OCI-LY7 (cell line): ENCODE measurements at regions not wholly inside any gene's neighbourhood (a gene's known extent, or its start where the extent isn't known, plus 50 kb on each side); places are given as distances from the start of the nearest gene placed in this dataset.

Experiments used
- BruUV-seq: library from RNA; stranded (reverse); fragments of 400-500 nt; replicated peaks from 2 replicates; lab custom pipeline; 2021; lab: Mats Ljungman, UMichigan
- CTCF ChIA-PET: fragments of 300-600 bp; sonication (Branson Sonifier 250); formaldehyde crosslinking; loops from one replicate; lab custom pipeline; 2022; ENCODE audit warnings: antibody characterized with exemption; ENCODE audit not compliant: unreplicated experiment; lab: Charles Lee
- POLR2A ChIA-PET: fragments of 300-600 bp; sonication (Branson Sonifier 250); formaldehyde crosslinking; loops from one replicate; lab custom pipeline; 2022; ENCODE audit warnings: antibody characterized with exemption; lab: Charles Lee
- DNase-seq: peaks from one replicate; pipeline ENCODE4 v3.0.0-alpha.2; 2015; ENCODE audit warnings: low spot score
- H2AFZ ChIP-seq: fragments of 200-600 bp; sonication (generic), shearing (Covaris generic); 2 replicates; pipeline ENCODE4 v1.6.1; 2014; ENCODE audit warnings: mild to moderate bottlenecking, antibody characterized with exemption, low read length, moderate library complexity
- H3K27ac ChIP-seq: fragments of 200-600 bp; sonication (generic); 2 replicates; pipeline ENCODE4 v1.5.1; 2014; ENCODE audit warnings: mixed run types, low read depth, mild to moderate bottlenecking, moderate library complexity, low read length, inconsistent platforms; ENCODE audit not compliant: poor library complexity, severe bottlenecking
- H3K36me3 ChIP-seq: fragments of 200-600 bp; sonication (generic); 2 replicates; pipeline ENCODE4 v1.6.1; 2014; ENCODE audit warnings: mild to moderate bottlenecking, antibody characterized with exemption, low read length, moderate library complexity, mixed read lengths; ENCODE audit not compliant: insufficient read depth
- H3K4me1 ChIP-seq: fragments of 200-600 bp; sonication (generic); 2 replicates; pipeline ENCODE4 v1.5.1; 2014; ENCODE audit warnings: mild to moderate bottlenecking, low read length; ENCODE audit not compliant: insufficient read depth, poor library complexity, severe bottlenecking
- H3K4me2 ChIP-seq: fragments of 200-600 bp; sonication (generic); 2 replicates; pipeline ENCODE4 v1.6.1; 2014; ENCODE audit warnings: mild to moderate bottlenecking, low read length
- H3K4me3 ChIP-seq: fragments of 200-600 bp; sonication (generic); 2 replicates; pipeline ENCODE4 v1.5.1; 2014; ENCODE audit warnings: mild to moderate bottlenecking, low read depth, low read length; ENCODE audit not compliant: poor library complexity, severe bottlenecking
- H3K79me2 ChIP-seq: fragments of 200-600 bp; sonication (generic); 2 replicates; pipeline ENCODE4 v1.6.1; 2016; ENCODE audit warnings: low read depth, mild to moderate bottlenecking, low read length, moderate library complexity, mixed read lengths; ENCODE audit not compliant: insufficient read depth
- H3K9me2 ChIP-seq: fragments of 200-600 bp; sonication (generic); 2 replicates; pipeline ENCODE4 v1.6.1; 2016; ENCODE audit warnings: mild to moderate bottlenecking, low read length, mixed read lengths; ENCODE audit not compliant: insufficient read depth
- H3K9me3 ChIP-seq: fragments of 200-600 bp; sonication (generic); 2 replicates; pipeline ENCODE4 v1.6.1; 2014; ENCODE audit warnings: mild to moderate bottlenecking, mixed run types, low read length, mixed read lengths
- H4K20me1 ChIP-seq: fragments of 200-600 bp; sonication (generic); 2 replicates; pipeline ENCODE4 v1.6.1; 2014; ENCODE audit warnings: mild to moderate bottlenecking, antibody characterized with exemption, low read length, moderate library complexity, mixed read lengths; ENCODE audit not compliant: insufficient read depth
- CTCF ChIP-seq: fragments of 200-600 bp; sonication (generic); conservative IDR thresholded peaks from 2 replicates; pipeline ENCODE4 v1.5.1; 2014; ENCODE audit warnings: mild to moderate bottlenecking, antibody characterized with exemption, low read length, moderate library complexity, mixed read lengths
- EZH2phosphoT487 ChIP-seq: fragments of 200-600 bp; sonication (generic); IDR thresholded peaks from 2 replicates; pipeline ENCODE4 v1.6.1; 2018; ENCODE audit warnings: low read depth, borderline replicate concordance, mild to moderate bottlenecking, mixed run types, antibody characterized with exemption, low read length, moderate library complexity, mixed read lengths
- intact Hi-C: fragments of 100-400 bp; cut with micrococcal nuclease; formaldehyde crosslinking; loops from one replicate; pipeline ENCODE4 v1.10.0; 2022; ENCODE audit not compliant: unreplicated experiment

GRCh38 chr7:131096267-131096927 is 231.3 kb upstream of the MKLN1 start:
- no TSS peak for BruUV-seq
- H2AFZ ChIP-seq, result no peak overlapping the region
- H3K4me1 ChIP-seq, result peaks cover 23% of the 10 kb centered on the region
- H3K9me3 ChIP-seq, result no peaks in the 10 kb centered on the region
- peaks cover 4% of the 10 kb centered on the region for H4K20me1 ChIP-seq
- TF ChIP-seq EZH2phosphoT487 (no peak), CTCF (no peak)
- H3K27ac ChIP-seq, result no peak overlapping the region
- no peak overlapping the region for H3K4me3 ChIP-seq
- DNase-seq, result no peak
- intact Hi-C loops, result no loop called here
- no peaks in the 10 kb centered on the region for H3K9me2 ChIP-seq
- CTCF ChIA-PET, result interaction anchor here (0.5 to 1.0 kb wide), 2 partner anchors 9 to 27 kb away, joined by 3 read pairs; no protein-coding TSS in a partner anchor
- peaks cover 61% of the 10 kb centered on the region for H3K36me3 ChIP-seq
- peaks cover 98% of the 10 kb centered on the region for H3K79me2 ChIP-seq
- H3K4me2 ChIP-seq, result peak overlapping the region; percentile 38; the same call in 1 of the 2 replicates
- POLR2A ChIA-PET, result interaction anchor here (0.7 to 1.6 kb wide), 4 partner anchors 8 to 27 kb away, joined by 3 to 4 read pairs (median 3); no protein-coding TSS in a partner anchor

- peaks cover 98% of the 10 kb centered on the region for H3K79me2 ChIP-seq
- peaks cover 67% of the 10 kb centered on the region for H3K36me3 ChIP-seq
- H3K9me3 ChIP-seq, result no peaks in the 10 kb centered on the region
- no TSS peak for BruUV-seq
- H3K27ac ChIP-seq, result no peak overlapping the region
- ChIA-PET CTCF (no interaction called here), POLR2A (interaction anchor here (0.6 kb wide), 1 partner anchor 155 kb away, joined by 3 read pairs; no protein-coding TSS in a partner anchor)
- no peaks in the 10 kb centered on the region for H3K9me2 ChIP-seq
- no peak for DNase-seq
- intact Hi-C loops, result no loop called here
- no peak for TF ChIP-seq EZH2phosphoT487
- no peak for TF ChIP-seq CTCF
- H2AFZ ChIP-seq, result no peak overlapping the region
- peak overlapping the region; percentile 38; the same call in 1 of the 2 replicates for H3K4me2 ChIP-seq
- H3K4me1 ChIP-seq, result peaks cover 24% of the 10 kb centered on the region
- no peak overlapping the region for H3K4me3 ChIP-seq
- H4K20me1 ChIP-seq, result peaks cover 4% of the 10 kb centered on the region
Observed at GRCh38 chr7:131097662-131098376, 229.9 kb upstream of the MKLN1 start.
